ENCODE measurements at regions not wholly inside any gene's neighbourhood (a gene's known extent, or its start where the extent isn't known, plus 50 kb on each side); places are given as distances from the start of the nearest gene placed in this dataset.

- no peak for TF ChIP-seq CTCF (IDR thresholded peaks at IDR 0.05)
- no peak for TF ChIP-seq POLR2A (IDR thresholded peaks at IDR 0.05)
- no peak for TF ChIP-seq EP300 (IDR thresholded peaks at IDR 0.05)
- no peak for TF ChIP-seq POLR2AphosphoS5 (IDR thresholded peaks at IDR 0.05)
Observed at GRCh38 chr1:93740157-93740556, 58.5 kb upstream of the BCAR3 start.
